H1 (cell line): ENCODE measurements at regions not wholly inside any gene's neighbourhood (a gene's known extent, or its start where the extent isn't known, plus 50 kb on each side); places are given as distances from the start of the nearest gene placed in this dataset.
A peak's percentile ranks its signal among the peaks of the same experiment; 100 is the strongest.

Source experiments
- CTCF ChIA-PET: fragments of 300-600 bp; sonication (Branson Sonifier 250); formaldehyde crosslinking; loops from one replicate; lab custom pipeline; 2021; ENCODE audit not compliant: partially characterized antibody; lab: Charles Lee
- POLR2A ChIA-PET: fragments of 300-600 bp; sonication (Branson Sonifier 250); formaldehyde crosslinking; loops from one replicate; lab custom pipeline; 2021; ENCODE audit warnings: inconsistent platforms; ENCODE audit not compliant: partially characterized antibody; lab: Charles Lee
- DNase-seq, 2 experiments: peaks; one replicate each; pipeline versions ENCODE4 v3.0.0 to v3.0.0-alpha.2; 2010 to 2022; ENCODE audit warnings: low spot score in 2 of 2, low read depth in 1 of 2, mixed read lengths in 1 of 2
- FAIRE-seq: peaks from 2 replicates; lab custom pipeline; 2011; peaks lifted over from hg19 to GRCh38; lab: Jason Lieb, UNC
- H2AFZ ChIP-seq: 2 replicates; pipeline ENCODE4 v1.8.1; 2012; ENCODE audit warnings: low read length, inconsistent platforms
- H2AK5ac ChIP-seq: 2 replicates; pipeline ENCODE4 v1.6.1; 2013; ENCODE audit warnings: low read depth, low read length
- H2BK120ac ChIP-seq: replicated peaks from 2 replicates; pipeline ENCODE3; 2013; ENCODE audit warnings: low read depth, low read length, inconsistent platforms
- H2BK12ac ChIP-seq: 2 replicates; pipeline ENCODE4 v1.6.1; 2013; ENCODE audit warnings: low read depth, low read length
- H2BK15ac ChIP-seq: 2 replicates; pipeline ENCODE4 v1.6.1; 2013; ENCODE audit warnings: low read length
- H2BK20ac ChIP-seq: 2 replicates; pipeline ENCODE4 v1.6.1; 2013; ENCODE audit warnings: low read length
- H2BK5ac ChIP-seq: 2 replicates; pipeline ENCODE4 v1.6.1; 2013; ENCODE audit warnings: low read depth, low read length
- H3K14ac ChIP-seq: 2 replicates; pipeline ENCODE4 v1.6.1; 2013; ENCODE audit warnings: inconsistent platforms; ENCODE audit not compliant: insufficient read length
- H3K18ac ChIP-seq: 2 replicates; pipeline ENCODE4 v1.6.1; 2013; ENCODE audit warnings: low read length; ENCODE audit errors: extremely low read depth
- H3K23ac ChIP-seq: 2 replicates; pipeline ENCODE4 v1.6.1; 2013; ENCODE audit warnings: inconsistent platforms; ENCODE audit not compliant: insufficient read length
- H3K23me2 ChIP-seq: 2 replicates; pipeline ENCODE4 v1.6.1; 2013; ENCODE audit warnings: low read depth, low read length
- H3K27ac ChIP-seq: 2 replicates; pipeline ENCODE4 v1.6.1; 2011; ENCODE audit warnings: low read depth, low read length, inconsistent platforms
- H3K27me3 ChIP-seq, 4 experiments: replicated peaks in 1 of 4; 1 replicate in 1 of 4; 2 replicates in 3 of 4; pipeline versions ENCODE4 v1.6.1 to v1.8.1; 2011 to 2013; ENCODE audit warnings: low read length in 3 of 4, mild to moderate bottlenecking in 3 of 4, inconsistent platforms in 2 of 4, mixed read lengths in 2 of 4, moderate library complexity in 1 of 4; ENCODE audit not compliant: control insufficient read depth in 3 of 4, insufficient read depth in 3 of 4; ENCODE audit errors: extremely low read depth in 1 of 4
- H3K36me3 ChIP-seq, 4 experiments: 2 replicates each; pipeline versions ENCODE4 v1.6.1 to v1.8.1; 2011 to 2013; ENCODE audit warnings: mild to moderate bottlenecking in 4 of 4, low read length in 3 of 4, moderate library complexity in 2 of 4, control low read depth in 1 of 4, inconsistent platforms in 1 of 4; ENCODE audit not compliant: insufficient read depth in 4 of 4, control insufficient read depth in 2 of 4
- H3K4ac ChIP-seq: replicated peaks from 2 replicates; pipeline ENCODE3; 2013; ENCODE audit warnings: low read length, low read depth, mixed read lengths, inconsistent platforms; ENCODE audit not compliant: insufficient read length
- H3K4me1 ChIP-seq, 4 experiments: replicated peaks in 1 of 4; 1 replicate in 1 of 4; 2 replicates in 3 of 4; pipeline versions ENCODE4 v1.6.1 to v1.8.1; 2011 to 2013; ENCODE audit warnings: low read length in 3 of 4, inconsistent platforms in 2 of 4, mixed read lengths in 1 of 4; ENCODE audit not compliant: insufficient read depth in 4 of 4, control insufficient read depth in 3 of 4
- H3K4me2 ChIP-seq, 2 experiments: 2 replicates each; pipeline versions ENCODE4 v1.6.1 to v1.8.1; 2011 to 2013; ENCODE audit warnings: low read depth in 2 of 2, low read length in 2 of 2, control low read depth in 1 of 2, inconsistent platforms in 1 of 2, mild to moderate bottlenecking in 1 of 2; ENCODE audit not compliant: insufficient read depth in 1 of 2
- H3K4me3 ChIP-seq, 4 experiments: fragments of 200-600, 300-600 bp in 1 of 4; sonication (generic), shearing (Covaris generic), sonication (Bioruptor Twin) in 1 of 4; 2 replicates each; pipeline versions ENCODE4 v1.5.1 to v1.8.1; 2011 to 2016; ENCODE audit warnings: low read length in 4 of 4, low read depth in 3 of 4, control low read depth in 2 of 4, inconsistent platforms in 2 of 4, mild to moderate bottlenecking in 2 of 4, mixed read lengths in 1 of 4, moderate library complexity in 1 of 4; ENCODE audit not compliant: insufficient read depth in 2 of 4; ENCODE audit errors: extremely low read depth in 1 of 4
- H3K56ac ChIP-seq: replicated peaks from 2 replicates; pipeline ENCODE3; 2013; ENCODE audit warnings: low read depth, mild to moderate bottlenecking, mixed read lengths, low read length, inconsistent platforms; ENCODE audit not compliant: insufficient read length
- H3K79me1 ChIP-seq: 2 replicates; pipeline ENCODE4 v1.6.1; 2013; ENCODE audit warnings: low read depth, low read length, control low read depth
- H3K79me2 ChIP-seq, 2 experiments: 2 replicates each; pipeline versions ENCODE4 v1.6.1 to v1.8.1; 2012 to 2013; ENCODE audit warnings: low read length in 2 of 2, mild to moderate bottlenecking in 2 of 2, inconsistent platforms in 1 of 2; ENCODE audit not compliant: insufficient read depth in 2 of 2, control insufficient read depth in 1 of 2
- H3K9ac ChIP-seq, 4 experiments: replicated peaks in 1 of 4; 1 replicate in 1 of 4; 2 replicates in 3 of 4; pipeline versions ENCODE4 v1.6.1 to v1.8.1; 2011 to 2013; ENCODE audit warnings: low read depth in 3 of 4, low read length in 3 of 4, control low read depth in 2 of 4, mild to moderate bottlenecking in 2 of 4, moderate library complexity in 2 of 4, inconsistent platforms in 1 of 4; ENCODE audit errors: extremely low read depth in 1 of 4
- H3K9me3 ChIP-seq, 2 experiments: 2 replicates each; pipeline versions ENCODE4 v1.6.1 to v1.8.1; 2012 to 2013; ENCODE audit warnings: mild to moderate bottlenecking in 2 of 2, moderate library complexity in 2 of 2, control low read depth in 1 of 2, inconsistent platforms in 1 of 2, low read depth in 1 of 2, low read length in 1 of 2, mixed read lengths in 1 of 2; ENCODE audit not compliant: insufficient read depth in 2 of 2
- H4K20me1 ChIP-seq, 2 experiments: replicated peaks in 1 of 2; 2 replicates each; pipeline versions ENCODE3 to v1.8.1; 2011 to 2013; ENCODE audit warnings: inconsistent platforms in 2 of 2, low read length in 2 of 2, mild to moderate bottlenecking in 1 of 2; ENCODE audit not compliant: insufficient read depth in 2 of 2, control insufficient read depth in 1 of 2
- H4K5ac ChIP-seq: 2 replicates; pipeline ENCODE4 v1.6.1; 2013; ENCODE audit warnings: low read length, low read depth, mixed read lengths, inconsistent platforms; ENCODE audit not compliant: insufficient read length
- H4K8ac ChIP-seq: 2 replicates; pipeline ENCODE4 v1.8.0; 2013; ENCODE audit warnings: mild to moderate bottlenecking, moderate library complexity, low read length, inconsistent platforms; ENCODE audit not compliant: insufficient read depth; ENCODE audit errors: extremely low read depth
- H4K91ac ChIP-seq: replicated peaks from 2 replicates; pipeline ENCODE3; 2013; ENCODE audit warnings: low read length, mixed read lengths, inconsistent platforms; ENCODE audit not compliant: insufficient read length
- CHD2 ChIP-seq: IDR thresholded peaks from 2 replicates; pipeline ENCODE4 v1.6.1; 2012; ENCODE audit warnings: low read length, improper control_type of control experiment
- TAF7 ChIP-seq: optimal IDR thresholded peaks from 2 replicates; pipeline ENCODE3; 2011; ENCODE audit warnings: low read depth, mild to moderate bottlenecking, inconsistent platforms, low read length, moderate library complexity, borderline replicate concordance
- WGBS, 2 experiments: shearing (Covaris generic) in 1 of 2; methylation state at CpG; one replicate each; pipeline versions ENCODE4 v1.1.6 to v1.1.7; 2013 to 2015; ENCODE audit warnings: low lambda C conversion rate in 2 of 2, mixed read lengths in 2 of 2, inconsistent platforms in 1 of 2, low coverage in 1 of 2, missing lambda C conversion rate in 1 of 2; ENCODE audit not compliant: insufficient replicate concordance in 2 of 2, insufficient coverage in 1 of 2, insufficient read length in 1 of 2; ENCODE audit errors: extremely low coverage in 1 of 2, missing lambda C conversion rate in 1 of 2; 5-methylcytosine and 5-hydroxymethylcytosine counted together

DNA sequence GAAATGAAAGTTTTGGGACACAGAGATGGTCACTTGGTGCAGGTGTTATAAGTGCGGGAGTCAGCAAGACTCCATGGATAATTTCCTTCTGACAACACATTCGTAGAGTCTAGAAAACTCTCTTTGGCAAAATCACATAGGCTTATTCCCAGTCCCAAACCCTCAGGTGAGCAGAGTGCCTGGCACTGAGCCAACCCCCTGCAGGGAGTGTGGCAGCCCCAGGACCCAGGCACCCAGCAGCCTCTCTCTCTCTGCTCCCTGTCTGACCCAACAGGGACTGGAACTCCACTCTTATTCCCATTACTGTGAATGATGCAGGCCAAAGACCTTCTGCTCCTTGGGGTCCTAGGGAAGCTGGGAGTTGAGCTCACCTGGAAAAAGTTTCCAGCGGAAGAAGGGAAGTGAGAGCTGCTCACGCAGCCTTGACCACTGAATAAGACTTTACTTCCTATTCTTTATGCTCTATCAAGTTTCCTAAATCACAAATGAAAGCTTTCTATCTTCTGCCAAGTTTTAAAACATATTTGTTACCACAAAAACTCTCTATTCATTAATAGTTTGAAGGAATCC lies 132.6 kb upstream of the ETV3 start:
- CTCF ChIA-PET, result interaction anchor here (0.9 to 1.7 kb wide), 2 partner anchors 10 to 30 kb away, joined by 3 to 4 read pairs; no protein-coding TSS in a partner anchor
- Histone ChIP-seq H3K4me3 (no peak overlapping the region), H4K5ac (no peak overlapping the region), H2AK5ac (no peak overlapping the region), H2BK20ac (no peak overlapping the region), H3K14ac (no peak overlapping the region), H3K18ac (no peak overlapping the region), H3K79me2 (no peaks in the 10 kb centered on the region), H3K23ac (no peak overlapping the region), H3K36me3 (no peaks in the 10 kb centered on the region), H2AFZ (no peak overlapping the region), H4K8ac (no peak overlapping the region), H2BK120ac (no peak overlapping the region), H3K23me2 (peaks cover 8% of the 10 kb centered on the region; the same call in 1 of the 2 replicates), H3K4me2 (no peak overlapping the region), H3K27me3 (peaks cover 5 to 9% (median 8%) of the 10 kb centered on the region in 4 experiments; a peak in 4 of 7 replicates), H3K4me1 (peaks cover 0 to 11% (median 5%) of the 10 kb centered on the region in 4 experiments; a peak in 6 of 7 replicates), H4K91ac (no peak overlapping the region), H2BK5ac (no peak overlapping the region), H3K9me3 (no peaks in the 10 kb centered on the region), H2BK12ac (no peak overlapping the region), H3K56ac (no peak overlapping the region), H3K79me1 (no peaks in the 10 kb centered on the region), H3K9ac (no peak overlapping the region), H2BK15ac (no peak overlapping the region), H4K20me1 (no peaks in the 10 kb centered on the region), H3K27ac (no peak overlapping the region), H3K4ac (no peak overlapping the region)
- peak; percentile 31 for TF ChIP-seq TAF7
- TF ChIP-seq CHD2, result no peak
- DNase-seq (no peak), FAIRE-seq (no peak)
- WGBS, 2 experiments, result 89% methylated on average over 4 of the region's 4 CpGs; no CpG with 5 or more reads in 1 of the 2 experiments
- POLR2A ChIA-PET, result no interaction called here
